Fibroblast of the aortic adventitia (primary cell): ENCODE measurements at regions not wholly inside any gene's neighbourhood (a gene's known extent, or its start where the extent isn't known, plus 50 kb on each side); places are given as distances from the start of the nearest gene placed in this dataset.
A peak's percentile ranks its signal among the peaks of the same experiment; 100 is the strongest.

ENCODE experiments used
- DNase-seq: peaks from one replicate; pipeline ENCODE4 v3.0.0-alpha.2; 2010; ENCODE audit warnings: low read depth
- H3K4me3 ChIP-seq: 2 replicates; pipeline ENCODE4 v1.5.1; 2011; ENCODE audit warnings: low read depth, mild to moderate bottlenecking, control low read depth, low read length, moderate library complexity
- CTCF ChIP-seq: IDR thresholded peaks from 2 replicates; pipeline ENCODE4 v1.5.1; 2011; ENCODE audit warnings: mild to moderate bottlenecking, low read length, control low read depth, inconsistent platforms; ENCODE audit not compliant: insufficient read depth

GRCh38 chr4:108432418-108432817 lies 188.0 kb upstream of the RPL34 start:
- no peak overlapping the region for H3K4me3 ChIP-seq
- DNase-seq, result no peak
- TF ChIP-seq CTCF, result no peak

- TF ChIP-seq CTCF, result no peak
- H3K4me3 ChIP-seq, result no peak overlapping the region
- no peak for DNase-seq
Observed at GRCh38 chr4:108431986-108432385, 188.4 kb upstream of the RPL34 start.

- no peak for DNase-seq
- H3K4me3 ChIP-seq, result no peak overlapping the region
- no peak for TF ChIP-seq CTCF
Observed at GRCh38 chr4:108430921-108431320, 189.5 kb upstream of the RPL34 start.

- no peak for DNase-seq
- TF ChIP-seq CTCF, result no peak
- H3K4me3 ChIP-seq, result no peak overlapping the region
Observed at GRCh38 chr4:108429662-108430061, 190.7 kb upstream of the RPL34 start.

GRCh38 chr4:108428923-108429322 lies 191.5 kb upstream of the RPL34 start:
- TF ChIP-seq CTCF, result no peak
- peak; percentile 39 for DNase-seq
- no peak overlapping the region for H3K4me3 ChIP-seq

- DNase-seq, result peak; percentile 24
- no peak for TF ChIP-seq CTCF
- no peak overlapping the region for H3K4me3 ChIP-seq
Observed at GRCh38 chr4:108427946-108428485, 192.4 kb upstream of the RPL34 start.

- no peak overlapping the region for H3K4me3 ChIP-seq
- no peak for TF ChIP-seq CTCF
- DNase-seq, result peak; percentile 56
Observed at GRCh38 chr4:108426493-108426892, 193.9 kb upstream of the RPL34 start.
